PC-9 (cell line): ENCODE measurements at regions not wholly inside any gene's neighbourhood (a gene's known extent, or its start where the extent isn't known, plus 50 kb on each side); places are given as distances from the start of the nearest gene placed in this dataset.

ENCODE experiments used
- BruUV-seq: library from RNA; stranded (reverse); fragments of 400-500 nt; replicated peaks from 2 replicates; lab custom pipeline; 2021; lab: Mats Ljungman, UMichigan
- CTCF ChIA-PET: fragments of 300-600 bp; sonication (Branson Sonifier 250); formaldehyde crosslinking; loops from one replicate; lab custom pipeline; 2022; ENCODE audit warnings: antibody characterized with exemption; lab: Charles Lee
- POLR2A ChIA-PET: fragments of 300-600 bp; sonication (Branson Sonifier 250); formaldehyde crosslinking; loops from one replicate; lab custom pipeline; 2022; ENCODE audit warnings: antibody characterized with exemption; ENCODE audit not compliant: unreplicated experiment; lab: Charles Lee
- DNase-seq, 2 experiments: peaks; one replicate each; pipeline versions ENCODE4 v3.0.0 to v3.0.0-alpha.2; 2015 to 2022; ENCODE audit warnings: mixed read lengths in 1 of 2
- H2AFZ ChIP-seq: fragments of 200-600 bp; sonication (generic); 2 replicates; pipeline ENCODE4 v1.8.1; 2017; ENCODE audit warnings: antibody characterized with exemption
- H3F3A ChIP-seq: fragments of 200-600 bp; sonication (generic); 2 replicates; pipeline ENCODE4 v1.8.1; 2017; ENCODE audit warnings: antibody characterized with exemption, mild to moderate bottlenecking, low read depth; ENCODE audit not compliant: insufficient read depth
- H3K27ac ChIP-seq: fragments of 200-600 bp; sonication (generic); 2 replicates; pipeline ENCODE4 v1.6.1; 2016; ENCODE audit warnings: mixed run types
- H3K27me3 ChIP-seq: fragments of 200-600 bp; sonication (generic); 2 replicates; pipeline ENCODE4 v1.6.1; 2016; ENCODE audit warnings: low read depth, mixed run types; ENCODE audit not compliant: insufficient read depth
- H3K36me3 ChIP-seq: fragments of 200-600 bp; sonication (generic); 2 replicates; pipeline ENCODE4 v1.6.1; 2016; ENCODE audit warnings: low read depth, mixed run types
- H3K4me1 ChIP-seq: fragments of 200-600 bp; sonication (generic); replicated peaks from 2 replicates; pipeline ENCODE4 v1.6.1; 2016; ENCODE audit warnings: mixed run types; ENCODE audit not compliant: insufficient read depth
- H3K4me2 ChIP-seq: fragments of 200-600 bp; sonication (generic); 2 replicates; pipeline ENCODE4 v1.6.1; 2017; ENCODE audit warnings: mixed run types
- H3K4me3 ChIP-seq: fragments of 200-600 bp; sonication (generic); 2 replicates; pipeline ENCODE4 v1.6.1; 2016; ENCODE audit warnings: mixed run types
- H3K79me2 ChIP-seq: fragments of 200-600 bp; sonication (generic); 2 replicates; pipeline ENCODE4 v1.6.1; 2017; ENCODE audit warnings: low read depth, mixed run types
- H3K9me2 ChIP-seq: fragments of 200-600 bp; sonication (generic); 2 replicates; pipeline ENCODE4 v1.8.1; 2017; ENCODE audit warnings: mild to moderate bottlenecking; ENCODE audit not compliant: insufficient read depth
- H3K9me3 ChIP-seq: fragments of 200-600 bp; sonication (generic); 2 replicates; pipeline ENCODE4 v1.8.1; 2016; ENCODE audit warnings: low read depth; ENCODE audit not compliant: insufficient read depth
- H4K20me1 ChIP-seq: fragments of 200-600 bp; sonication (generic); 2 replicates; pipeline ENCODE4 v1.8.1; 2017; ENCODE audit not compliant: insufficient read depth
- CTCF ChIP-seq: fragments of 200-600 bp; sonication (generic); conservative IDR thresholded peaks from 2 replicates; pipeline ENCODE4 v1.6.1; 2017; ENCODE audit warnings: mixed run types, antibody characterized with exemption, mild to moderate bottlenecking, moderate library complexity
- EZH2 ChIP-seq: fragments of 200-600 bp; sonication (generic); IDR thresholded peaks from 2 replicates; pipeline ENCODE4 v1.8.0; 2017; ENCODE audit warnings: antibody characterized with exemption, low read depth
- intact Hi-C: fragments of 100-400 bp; cut with micrococcal nuclease; formaldehyde crosslinking; loops from one replicate; pipeline ENCODE4 v1.10.0; 2022; ENCODE audit not compliant: unreplicated experiment

GRCh38 chr2:48157150-48157549 lies 157.3 kb upstream of the FOXN2 start:
- H4K20me1 ChIP-seq: no peaks in the 10 kb centered on the region
- no TSS peak for BruUV-seq
- no peak overlapping the region for H2AFZ ChIP-seq
- no peaks in the 10 kb centered on the region for H3K27me3 ChIP-seq
- intact Hi-C loops: no loop called here
- TF ChIP-seq CTCF (no peak), EZH2 (no peak)
- H3K4me2 ChIP-seq: no peak overlapping the region
- DNase-seq: no peak
- H3K9me3 ChIP-seq: peaks cover 8% of the 10 kb centered on the region; the same call in 1 of the 2 replicates
- H3K79me2 ChIP-seq: no peaks in the 10 kb centered on the region
- no peak overlapping the region for H3K27ac ChIP-seq
- CTCF ChIA-PET: no interaction called here
- no peaks in the 10 kb centered on the region for H3K4me1 ChIP-seq
- H3K9me2 ChIP-seq: no peaks in the 10 kb centered on the region
- H3K36me3 ChIP-seq: no peaks in the 10 kb centered on the region
- no peaks in the 10 kb centered on the region for H3F3A ChIP-seq
- no peak overlapping the region for H3K4me3 ChIP-seq
- POLR2A ChIA-PET: no interaction called here

GRCh38 chr2:48161628-48162027 lies 152.9 kb upstream of the FOXN2 start:
- peaks cover 8% of the 10 kb centered on the region for H3K9me3 ChIP-seq
- no peaks in the 10 kb centered on the region for H3K27me3 ChIP-seq
- intact Hi-C loops: no loop called here
- H3K79me2 ChIP-seq: no peaks in the 10 kb centered on the region
- H3K4me2 ChIP-seq: no peak overlapping the region
- no peaks in the 10 kb centered on the region for H4K20me1 ChIP-seq
- H3K36me3 ChIP-seq: no peaks in the 10 kb centered on the region
- H3K27ac ChIP-seq: no peak overlapping the region
- no peak overlapping the region for H3K4me3 ChIP-seq
- CTCF ChIA-PET: no interaction called here
- no peaks in the 10 kb centered on the region for H3F3A ChIP-seq
- no peaks in the 10 kb centered on the region for H3K9me2 ChIP-seq
- H3K4me1 ChIP-seq: no peaks in the 10 kb centered on the region
- POLR2A ChIA-PET: no interaction called here
- TF ChIP-seq CTCF (no peak), EZH2 (no peak)
- no TSS peak for BruUV-seq
- no peak overlapping the region for H2AFZ ChIP-seq
- DNase-seq: peak in 1 of 2 experiments; percentile 19

GRCh38 chr2:48162742-48163141 lies 151.7 kb upstream of the FOXN2 start:
- ChIA-PET POLR2A (no interaction called here), CTCF (no interaction called here)
- Histone ChIP-seq H4K20me1 (no peaks in the 10 kb centered on the region), H3F3A (no peaks in the 10 kb centered on the region), H3K9me2 (no peaks in the 10 kb centered on the region), H3K4me2 (no peak overlapping the region), H3K27me3 (no peaks in the 10 kb centered on the region), H3K4me3 (no peak overlapping the region), H3K27ac (no peak overlapping the region), H3K4me1 (no peaks in the 10 kb centered on the region), H3K79me2 (no peaks in the 10 kb centered on the region), H2AFZ (no peak overlapping the region), H3K9me3 (peaks cover 7% of the 10 kb centered on the region), H3K36me3 (no peaks in the 10 kb centered on the region)
- no TSS peak for BruUV-seq
- intact Hi-C loops: no loop called here
- TF ChIP-seq EZH2 (no peak), CTCF (no peak)
- no peak for DNase-seq
